NCI-H187 treated with DMSO at 0.1 percent for 48 hours (cell line): ENCODE measurements at regions not wholly inside any gene's neighbourhood (a gene's known extent, or its start where the extent isn't known, plus 50 kb on each side); places are given as distances from the start of the nearest gene placed in this dataset.

ENCODE experiments used
- DNase-seq: peaks from one replicate; lab custom pipeline; 2025; lab: John Stamatoyannopoulos, UW

DNA sequence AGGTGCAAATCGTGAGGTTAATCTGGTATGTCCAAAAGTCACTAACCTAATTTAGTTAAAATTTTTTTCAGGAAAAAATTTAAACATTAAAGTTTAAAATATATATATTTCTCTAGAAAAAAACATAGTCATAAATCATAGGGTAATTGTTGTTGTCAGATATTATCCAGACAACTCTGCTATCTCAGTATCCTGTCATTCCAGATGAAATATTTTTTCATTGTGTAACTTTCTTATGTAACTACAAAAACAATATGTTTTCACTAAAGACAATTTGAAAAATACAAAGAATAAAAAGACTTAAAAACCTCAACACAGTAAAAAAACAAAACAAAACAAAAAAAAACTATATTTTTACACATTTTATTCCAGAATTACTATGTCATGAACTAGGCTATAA lies 57.6 kb downstream of the TENT5A start:
- DNase-seq: no peak

DNA sequence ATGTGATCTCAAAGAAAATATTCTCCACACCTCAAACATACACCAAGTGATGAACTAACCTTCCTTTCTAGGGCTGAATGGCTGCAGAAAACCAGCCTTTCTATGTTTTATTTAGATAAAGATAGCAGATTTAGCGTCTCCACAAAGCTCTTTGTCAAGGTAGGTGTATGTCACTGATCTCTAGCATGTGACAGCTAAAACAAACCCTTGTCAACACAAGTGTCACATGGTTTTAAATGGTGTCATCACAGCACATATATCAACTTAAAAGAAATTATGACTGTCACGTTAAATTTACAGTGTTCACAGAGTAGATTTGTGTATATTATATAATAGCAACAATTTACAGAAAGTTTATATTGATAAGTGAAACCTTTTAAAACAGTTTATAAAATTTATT lies 58.3 kb downstream of the TENT5A start:
- no peak for DNase-seq

DNA sequence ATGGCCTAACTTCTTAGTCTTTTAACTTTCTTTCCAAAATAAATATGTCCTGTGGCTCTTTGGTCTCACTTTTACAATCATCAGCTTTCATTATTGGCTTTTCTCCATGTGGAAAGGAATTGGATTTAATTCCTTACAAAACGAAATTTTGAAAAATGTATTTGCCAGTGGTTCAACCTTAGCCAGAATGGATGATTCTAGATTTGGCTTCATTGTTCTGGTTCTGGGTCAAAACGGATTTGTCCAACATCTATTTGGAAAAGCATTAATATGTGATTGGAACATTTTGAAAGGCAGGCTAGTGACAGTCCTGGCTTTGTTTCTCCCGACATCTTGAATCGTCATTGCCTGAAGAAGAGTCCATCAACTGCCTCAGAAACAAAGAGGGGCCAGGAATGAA lies 59.2 kb downstream of the TENT5A start:
- DNase-seq: no peak

DNA sequence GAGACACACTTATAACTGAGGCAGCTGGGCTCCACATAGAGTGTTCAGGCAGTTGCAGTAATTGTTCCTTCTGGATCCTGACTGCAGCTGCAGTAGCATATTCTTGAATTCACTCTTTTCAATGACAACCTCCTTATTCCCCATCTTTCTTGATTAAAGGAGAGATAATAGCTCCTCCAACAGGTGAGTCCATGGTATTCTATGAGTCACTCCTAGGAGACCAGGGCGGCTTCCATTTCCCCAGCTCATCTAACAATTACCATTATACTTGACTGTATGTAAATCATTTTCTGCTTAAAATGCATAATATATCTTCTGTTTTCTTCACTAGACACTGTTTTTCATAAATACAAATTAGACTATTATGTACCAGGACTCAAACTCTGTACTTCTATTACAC lies 62.4 kb downstream of the TENT5A start:
- DNase-seq: peak; percentile 56

DNA sequence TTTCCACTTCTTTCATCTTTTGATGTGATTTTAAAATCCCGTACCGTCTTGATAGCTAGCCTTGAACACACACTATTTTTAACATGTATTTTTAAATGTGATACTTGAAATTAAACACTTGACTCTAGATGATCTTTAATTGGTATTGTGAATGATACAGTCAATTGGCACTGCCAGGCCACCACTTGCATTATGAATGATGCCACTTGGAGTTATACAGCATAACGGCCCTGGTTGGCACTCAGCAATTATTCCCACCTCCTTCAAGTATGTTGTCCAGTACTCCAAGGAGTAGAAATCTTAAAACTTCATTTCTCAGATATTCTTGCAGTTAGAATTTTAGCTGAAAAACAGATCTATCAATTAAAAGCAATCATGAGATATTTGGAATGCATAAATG lies 62.9 kb downstream of the TENT5A start:
- DNase-seq: peak; percentile 27

DNA sequence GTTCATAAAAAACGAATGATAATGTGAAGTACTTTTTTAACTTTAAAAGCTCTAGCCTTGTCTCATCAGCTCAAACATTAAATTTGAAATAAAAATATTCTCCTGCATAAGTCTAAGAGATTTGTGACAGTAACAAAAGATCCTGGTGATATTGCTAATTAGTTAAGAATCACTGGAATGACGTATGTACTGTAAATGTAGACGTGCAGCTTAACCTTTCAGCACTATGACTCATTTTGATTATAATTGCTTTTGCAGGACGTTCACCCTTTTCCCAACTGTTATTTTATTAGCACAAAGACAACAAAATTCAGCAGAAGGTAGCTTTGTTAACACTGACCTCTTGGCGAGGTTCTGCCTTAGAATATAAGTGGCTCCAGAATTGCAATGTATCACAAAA lies 68.6 kb downstream of the TENT5A start:
- no peak for DNase-seq

DNA sequence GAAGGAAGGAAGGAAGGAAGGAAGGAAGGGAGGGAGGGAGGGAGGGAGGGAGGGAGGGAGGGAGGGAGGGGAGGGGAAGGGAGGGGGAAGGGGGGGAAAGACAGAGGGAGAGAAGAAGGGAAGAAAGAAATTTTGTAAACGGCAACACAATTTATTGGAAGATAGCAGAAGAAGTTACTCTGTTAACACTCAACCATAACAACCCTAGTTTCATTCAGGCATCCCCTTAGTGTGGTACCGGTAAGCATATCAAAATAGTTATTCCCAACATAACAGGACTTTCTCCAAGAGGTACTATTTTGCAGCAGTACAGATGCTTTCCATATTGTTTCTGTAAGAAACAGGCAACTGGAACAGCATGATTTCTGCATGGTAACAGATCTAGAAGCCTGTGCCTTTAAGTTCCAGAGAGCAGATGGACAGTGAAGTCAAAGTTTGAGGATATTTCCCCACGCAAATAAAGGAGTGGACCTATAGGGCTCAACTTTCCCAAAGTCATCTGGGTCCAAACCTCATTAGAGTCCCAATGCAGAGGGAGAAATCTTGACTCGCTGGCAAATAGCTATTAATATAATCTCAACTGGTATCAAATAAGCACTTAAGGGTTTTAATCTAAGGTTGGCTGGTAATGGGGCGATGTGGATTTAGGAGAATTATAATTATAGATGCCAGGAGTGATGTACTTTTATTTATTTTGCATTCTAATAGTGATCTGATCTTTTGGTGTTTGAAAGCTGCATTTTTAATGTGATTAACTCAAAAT lies 69.4 kb downstream of the TENT5A start:
- no peak for DNase-seq

DNA sequence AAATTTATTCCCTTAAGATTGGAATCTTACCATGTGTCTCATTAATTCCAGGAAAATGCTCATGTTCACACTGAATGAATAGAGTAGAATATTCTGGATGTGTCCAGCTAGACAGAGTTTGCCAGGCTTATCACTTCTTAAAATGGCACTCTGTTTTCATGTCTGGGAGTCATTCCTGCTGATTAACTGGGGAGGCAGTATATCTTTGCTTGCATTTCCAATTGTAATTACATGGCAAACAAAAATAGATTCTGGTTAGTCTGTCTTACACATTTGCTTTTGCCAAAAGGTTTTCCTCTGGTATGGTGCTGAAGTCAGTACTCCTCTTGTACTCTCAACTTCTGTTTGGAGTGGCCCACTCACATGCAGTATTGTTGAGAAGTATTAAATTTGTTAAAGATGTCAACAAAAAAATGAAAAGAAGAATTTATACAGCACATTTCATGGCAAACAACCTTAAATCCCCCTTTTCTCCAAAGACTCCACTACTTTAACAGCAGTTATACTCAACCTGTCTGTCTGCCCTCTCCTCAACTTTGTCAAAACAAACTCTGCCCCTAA lies 70.2 kb downstream of the TENT5A start:
- no peak for DNase-seq

DNA sequence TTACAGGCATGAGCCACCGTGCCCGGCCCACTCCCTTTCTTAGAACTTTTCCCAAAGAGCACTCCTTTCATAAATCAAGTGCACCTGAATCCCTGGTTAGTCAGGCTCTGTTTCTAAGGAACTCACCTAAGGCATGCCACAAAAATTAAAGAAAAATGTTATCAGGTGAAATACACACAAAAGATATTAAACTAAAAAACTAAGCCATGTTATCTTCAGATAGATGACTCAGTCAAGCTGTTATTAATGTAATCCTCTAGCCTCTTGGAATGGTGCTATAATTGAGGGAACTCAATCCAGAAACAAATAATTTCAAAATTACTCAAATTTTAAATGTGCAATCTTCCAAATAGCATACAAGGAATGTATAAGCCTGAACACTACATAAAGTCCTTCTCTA lies 83.0 kb downstream of the TENT5A start:
- DNase-seq: no peak

DNA sequence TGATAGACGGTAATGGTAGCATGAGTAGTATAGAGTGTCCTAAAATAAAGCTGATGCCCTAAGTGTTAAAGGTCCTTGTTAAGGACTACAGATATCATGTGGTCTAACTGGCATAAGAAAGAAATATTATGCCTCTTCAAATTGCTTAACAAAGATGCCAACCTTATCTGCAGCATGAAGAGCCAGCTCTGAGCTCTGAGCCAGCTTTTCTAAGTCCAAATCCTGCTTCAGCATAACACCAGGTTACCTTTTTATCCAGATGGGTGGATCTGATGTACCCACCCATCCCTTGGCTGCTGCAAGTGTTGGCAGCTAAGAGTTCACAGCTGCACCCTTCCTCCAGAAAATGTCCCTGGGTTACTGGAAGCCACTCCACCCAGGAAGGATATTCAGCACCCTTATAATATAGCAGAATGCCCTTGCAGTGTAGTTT lies 83.8 kb downstream of the TENT5A start:
- DNase-seq: no peak

DNA sequence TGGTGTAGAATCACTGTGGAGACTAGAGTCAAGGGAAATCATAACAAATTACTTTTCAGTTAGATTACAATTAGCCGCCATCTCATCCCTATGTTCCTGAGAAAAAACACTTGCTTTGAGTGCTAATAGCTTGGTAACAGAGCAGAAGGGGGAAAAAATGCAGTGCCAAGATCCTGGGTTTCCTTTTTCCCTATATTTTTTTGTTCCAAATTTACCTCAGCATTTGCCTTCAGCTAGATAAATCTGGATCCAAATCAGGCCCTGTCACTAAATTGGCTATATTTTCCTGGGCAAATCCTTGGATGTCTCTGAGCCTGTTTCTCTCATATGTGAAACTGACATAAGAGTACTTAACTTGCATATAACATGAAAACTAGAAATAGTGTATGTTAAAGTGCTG lies 86.0 kb downstream of the TENT5A start:
- DNase-seq: no peak

DNA sequence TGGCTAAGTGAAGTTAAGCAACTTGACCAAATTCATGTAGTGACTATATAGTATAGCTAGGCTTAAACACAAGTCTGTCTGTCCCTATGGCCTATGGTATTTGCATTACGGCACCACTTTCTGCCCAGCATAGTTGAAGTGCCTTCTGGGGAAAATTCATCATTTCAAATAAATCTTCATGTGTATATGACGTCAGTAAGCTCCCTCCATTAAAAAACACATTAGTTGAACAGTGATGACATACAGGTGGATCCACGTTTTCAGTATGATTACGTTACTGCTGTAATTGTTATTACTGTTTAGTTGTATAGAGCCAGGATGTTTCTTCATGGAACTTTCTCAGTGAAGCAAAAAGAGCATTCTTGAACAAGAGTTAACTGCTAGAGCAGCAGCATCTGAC lies 96.2 kb downstream of the TENT5A start:
- no peak for DNase-seq

DNA sequence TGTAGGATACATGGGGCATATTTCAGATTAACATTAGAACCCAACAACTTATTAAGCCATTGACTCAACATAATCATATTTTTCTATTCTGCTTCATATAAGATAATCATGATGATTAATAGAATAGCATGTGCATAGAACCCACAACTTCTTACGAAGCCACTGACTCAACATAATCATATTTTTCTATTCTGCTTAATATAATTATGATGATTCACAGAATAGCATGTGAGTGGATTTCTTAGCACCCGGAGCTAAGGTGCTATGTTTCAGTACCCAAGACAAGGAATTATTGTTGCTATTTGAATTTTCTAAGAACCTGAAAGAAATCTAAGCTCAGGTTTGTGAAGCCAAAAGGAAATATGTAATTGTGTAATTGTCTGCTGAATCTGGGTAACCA lies 96.8 kb downstream of the TENT5A start:
- DNase-seq: no peak

DNA sequence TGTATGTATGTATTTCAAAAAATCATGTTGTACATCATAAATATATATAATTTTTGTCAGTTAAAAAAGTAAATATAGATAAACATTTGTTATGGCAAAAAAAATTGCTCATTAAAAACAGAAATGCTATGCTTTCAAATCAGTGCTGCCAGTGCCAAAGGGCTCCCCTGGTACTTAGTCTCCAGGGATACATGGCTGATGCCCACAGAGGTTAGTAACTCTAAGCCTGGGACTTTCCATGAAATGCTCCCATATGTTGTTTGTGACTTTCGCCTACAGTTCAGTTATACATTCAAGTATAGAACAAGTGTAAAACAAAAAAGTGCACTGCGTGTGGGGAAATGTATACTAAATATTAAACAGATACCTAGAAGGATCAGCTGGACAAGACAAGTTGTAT lies 104.0 kb downstream of the TENT5A start:
- DNase-seq: no peak

DNA sequence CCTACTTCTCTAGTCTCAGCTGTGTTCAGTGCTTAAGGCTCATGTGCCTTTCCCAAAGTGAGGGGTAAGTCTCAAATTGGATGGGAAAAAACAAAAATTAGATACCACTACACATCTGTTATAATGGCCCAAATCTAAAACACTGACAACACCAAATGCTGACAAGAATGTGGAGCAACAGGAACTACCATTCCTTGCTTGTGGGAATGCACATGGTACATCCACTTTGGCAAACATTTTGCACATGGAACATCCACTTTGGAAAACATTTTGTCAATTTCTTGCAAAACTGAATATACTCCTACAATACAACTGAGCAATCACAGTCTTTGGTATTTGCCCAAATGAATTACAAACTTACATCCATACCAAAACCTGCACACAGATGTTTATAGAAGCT lies 109.3 kb downstream of the TENT5A start:
- DNase-seq: no peak

DNA sequence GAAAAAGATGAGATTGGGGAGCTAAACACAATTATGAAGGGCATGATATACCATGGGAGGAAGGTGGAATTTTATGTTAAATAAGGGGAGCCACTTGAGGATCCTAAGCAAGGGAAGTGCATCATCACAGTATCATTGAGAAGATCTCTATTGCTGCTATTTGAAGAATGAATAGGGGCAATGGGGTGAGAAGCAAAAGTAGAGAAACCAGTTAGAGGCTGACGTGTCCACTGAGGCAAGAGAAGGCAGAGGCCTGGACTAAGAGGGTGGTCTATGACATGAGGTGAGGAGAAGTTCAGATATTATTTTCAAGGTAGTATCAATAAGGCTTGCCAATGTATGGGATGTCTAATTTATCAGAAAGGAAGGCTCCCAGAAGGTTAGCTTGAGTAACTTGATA lies 111.6 kb downstream of the TENT5A start:
- no peak for DNase-seq

DNA sequence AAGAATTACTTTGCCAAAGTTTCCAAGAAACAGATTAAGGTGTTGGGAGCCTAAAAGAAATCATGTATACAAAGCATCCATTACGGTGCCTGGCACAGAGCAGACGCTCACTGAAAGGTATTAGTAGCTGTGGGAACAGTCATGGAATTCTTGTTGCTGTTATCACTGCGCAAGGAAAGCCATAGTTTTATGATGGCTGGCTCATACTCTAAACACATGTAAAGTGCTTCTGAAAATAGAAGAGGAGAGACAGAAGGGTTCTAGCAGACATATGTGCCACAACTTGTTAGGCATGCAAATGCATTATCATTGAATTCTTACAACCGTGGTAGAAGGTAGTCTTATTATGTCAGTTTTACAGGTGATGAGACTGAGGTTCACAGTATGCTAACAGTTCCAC lies 112.4 kb downstream of the TENT5A start:
- no peak for DNase-seq

DNA sequence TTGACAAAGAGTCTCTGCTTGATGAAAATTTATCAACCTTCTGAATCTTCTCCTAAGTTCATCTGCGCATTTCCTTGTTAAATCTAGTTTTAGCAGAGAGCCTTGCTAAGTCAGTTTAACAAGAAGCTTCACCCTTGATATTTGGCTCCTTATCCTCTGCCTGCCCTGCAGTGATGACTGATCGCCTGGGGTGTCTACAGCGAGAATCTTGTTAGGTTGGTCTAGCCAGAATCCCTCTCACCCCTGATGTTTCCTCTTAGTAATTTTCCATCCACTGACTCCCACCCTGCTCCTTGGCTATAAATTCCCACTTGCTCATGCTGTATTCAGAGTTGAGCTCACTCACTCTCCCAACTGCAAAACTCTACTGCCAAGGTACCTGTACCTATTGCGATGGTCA lies 114.1 kb downstream of the TENT5A start:
- no peak for DNase-seq

DNA sequence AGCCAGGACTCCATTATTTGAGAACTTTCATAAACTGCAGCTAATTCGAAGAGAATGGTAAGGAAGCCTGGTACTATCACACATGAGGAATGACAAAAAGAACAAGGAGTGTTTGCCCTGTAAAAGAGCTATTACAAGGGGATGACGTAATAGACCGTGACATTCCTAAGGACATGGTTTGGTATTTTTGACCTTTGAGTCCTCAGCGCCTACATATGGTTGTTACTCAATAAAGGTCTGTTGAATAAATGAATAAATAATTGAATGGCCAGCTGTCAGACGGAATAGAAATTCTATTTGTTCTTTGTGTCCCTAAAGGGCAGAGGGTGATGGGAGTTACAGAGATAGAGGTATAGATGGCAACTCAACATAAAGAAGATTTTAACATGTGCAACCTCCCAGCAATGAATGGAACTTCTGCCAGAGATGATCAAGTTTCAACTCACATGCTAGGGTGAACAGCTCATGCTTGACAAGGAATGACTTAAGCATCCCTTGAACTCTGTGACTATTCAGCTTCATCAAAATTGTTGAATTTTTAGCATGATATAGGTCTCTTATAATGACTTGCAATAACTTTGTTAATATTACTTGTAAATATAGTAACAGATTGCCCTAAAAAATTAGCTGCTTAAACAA lies 115.4 kb downstream of the TENT5A start:
- DNase-seq: no peak

DNA sequence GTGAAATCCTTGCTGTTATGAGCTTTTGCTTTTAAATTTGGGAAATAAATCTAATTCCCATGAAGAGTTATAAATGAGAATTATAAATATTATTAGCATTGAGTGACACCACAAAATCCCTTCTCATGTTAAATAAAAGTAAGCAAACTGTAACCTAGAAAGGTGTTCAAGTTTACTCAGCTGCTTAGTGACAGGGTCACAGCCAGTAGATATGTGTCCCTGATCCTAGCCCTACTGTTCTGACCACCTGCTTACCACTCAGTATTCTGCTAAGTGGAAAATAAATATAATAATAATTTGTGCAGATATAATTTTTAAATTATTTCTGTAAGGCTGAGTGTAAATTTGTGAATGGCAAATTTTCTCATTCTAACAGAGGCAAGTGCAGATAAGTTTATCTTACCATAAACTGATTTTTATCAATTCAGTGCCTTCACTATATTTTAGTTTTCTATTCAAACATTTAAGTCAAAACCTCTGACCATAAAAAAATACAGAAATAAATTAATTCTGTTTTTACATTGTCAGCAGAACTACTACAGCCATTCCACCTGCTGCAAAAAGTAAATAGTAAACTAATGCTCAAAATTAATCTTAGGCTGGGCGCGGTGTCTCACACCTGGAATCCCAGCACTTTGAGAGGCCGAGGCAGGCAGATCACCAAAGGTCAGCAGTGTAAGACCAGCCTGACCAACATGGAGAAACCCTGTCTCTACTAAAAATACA lies 118.2 kb downstream of the TENT5A start:
- no peak for DNase-seq

DNA sequence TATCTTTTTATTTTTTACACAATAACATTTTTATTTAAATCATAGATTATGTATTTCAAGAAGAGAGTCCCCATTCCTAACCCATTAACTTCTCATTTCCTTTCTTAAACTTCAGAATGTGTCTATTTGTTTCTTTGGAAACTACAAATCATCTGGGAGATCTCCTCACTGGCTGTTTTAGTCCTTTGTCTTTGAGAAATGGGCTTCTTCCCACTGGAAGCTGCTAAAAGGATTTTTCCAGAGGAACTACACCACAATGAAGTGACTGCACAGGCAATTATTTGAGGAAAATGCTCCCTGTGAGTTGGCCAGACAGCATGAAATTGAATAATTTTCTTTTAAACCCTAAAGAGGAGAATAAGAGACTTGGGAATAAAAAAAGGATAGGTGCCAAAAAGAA lies 119.1 kb downstream of the TENT5A start:
- DNase-seq: no peak

DNA sequence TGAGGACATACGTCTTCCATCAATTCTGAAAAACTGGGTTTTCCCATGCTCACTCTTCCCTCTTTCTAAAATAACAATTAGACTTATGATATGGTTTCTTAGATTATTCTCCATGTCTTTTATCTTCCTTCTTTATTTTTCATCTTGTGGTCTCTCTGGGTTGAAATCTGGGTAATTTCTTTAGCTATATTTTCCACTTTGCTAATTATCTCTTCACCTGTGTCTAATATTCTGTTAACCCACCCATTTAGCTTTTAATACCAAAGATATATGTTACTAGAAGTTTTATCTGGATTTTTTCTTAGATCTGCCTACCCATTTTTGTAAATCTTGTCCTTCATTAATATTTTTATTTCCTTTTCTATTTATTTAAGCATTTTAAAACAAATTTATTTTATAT lies 121.8 kb downstream of the TENT5A start:
- DNase-seq: no peak

DNA sequence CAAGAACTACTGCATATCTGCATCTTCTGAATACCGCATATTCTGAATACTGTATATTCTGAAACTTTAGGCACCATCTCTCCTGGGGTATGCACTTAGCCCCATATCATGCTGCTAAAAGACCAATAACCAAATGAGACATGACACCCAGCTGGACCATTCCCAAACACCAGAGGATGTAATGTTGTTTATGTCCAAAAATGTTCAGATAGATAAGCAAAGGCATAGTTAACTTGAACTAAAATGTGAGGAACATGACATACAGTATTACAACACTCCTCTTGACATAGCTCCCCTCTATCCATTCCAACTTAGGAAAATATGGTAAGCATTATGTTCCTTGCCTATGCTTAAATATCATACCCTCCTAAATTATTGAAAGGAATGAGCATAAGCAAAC lies 127.3 kb downstream of the TENT5A start:
- no peak for DNase-seq
